Body of pancreas (tissue), 4 donors: ENCODE measurements at regions not wholly inside any gene's neighbourhood (a gene's known extent, or its start where the extent isn't known, plus 50 kb on each side); places are given as distances from the start of the nearest gene placed in this dataset.

Experiments
- ATAC-seq: fragments of 150-250 bp; one replicate; pipeline ENCODE4 v1.9.1; 2016
- DNase-seq, 4 donors: peaks; one replicate each; pipeline ENCODE4 v3.0.0-alpha.2; 2019
- H3K27ac ChIP-seq, 4 donors: fragments of 200-600 bp; sonication (generic); 1 replicate in 3 of 4; 2 replicates in 1 of 4; pipeline versions ENCODE4 v1.5.1 to v1.6.1; 2016 to 2019; ENCODE audit warnings: mild to moderate bottlenecking in 1 of 4, mixed read lengths in 1 of 4, moderate library complexity in 1 of 4
- H3K27me3 ChIP-seq, 2 donors: fragments of 200-600 bp; sonication (generic); one replicate each; pipeline ENCODE4 v1.6.0; 2016; ENCODE audit warnings: mild to moderate bottlenecking in 1 of 2
- H3K36me3 ChIP-seq, 2 donors: fragments of 200-600 bp; sonication (generic); replicated peaks in 1 of 2; 2 replicates each; pipeline ENCODE4 v1.5.1; 2016; ENCODE audit warnings: low read depth in 2 of 2; ENCODE audit not compliant: insufficient read depth in 1 of 2
- H3K4me1 ChIP-seq: fragments of 200-600 bp; sonication (generic); one replicate; pipeline ENCODE4 v1.6.0; 2016
- H3K4me3 ChIP-seq, 2 donors: fragments of 200-600 bp; sonication (generic); 1 replicate in 1 of 2; 2 replicates in 1 of 2; pipeline ENCODE4 v1.5.1; 2016 to 2019
- H3K9me3 ChIP-seq, 3 donors: fragments of 200-600 bp; sonication (generic); 1 replicate in 2 of 3; 2 replicates in 1 of 3; pipeline ENCODE4 v1.5.1; 2016
- POLR2A ChIP-seq, 3 donors: fragments of 450-650 bp; IDR thresholded peaks; one replicate each; pipeline ENCODE4 v1.6.1; 2016; ENCODE audit warnings: antibody characterized with exemption in 3 of 3, mild to moderate bottlenecking in 2 of 3
- WGBS, 2 donors: methylation state at CpG; one replicate each; pipeline ENCODE4 v1.1.5; 2017; 5-methylcytosine and 5-hydroxymethylcytosine counted together
- intact Hi-C: fragments of 100-400 bp; cut with DNase I; formaldehyde crosslinking; loops from one replicate; pipeline ENCODE4 v1.15.1; 2023
- TF ChIP-seq, protein P1 (sequence below), 7 experiments: fragments of 450-650 bp in 4 of 7; fragments of 200-600 bp in 3 of 7; sonication (generic) in 3 of 7; IDR thresholded peaks; one replicate each; pipeline ENCODE4 v1.5.1; 2016 to 2019; ENCODE audit warnings: antibody characterized with exemption in 7 of 7

DNA sequence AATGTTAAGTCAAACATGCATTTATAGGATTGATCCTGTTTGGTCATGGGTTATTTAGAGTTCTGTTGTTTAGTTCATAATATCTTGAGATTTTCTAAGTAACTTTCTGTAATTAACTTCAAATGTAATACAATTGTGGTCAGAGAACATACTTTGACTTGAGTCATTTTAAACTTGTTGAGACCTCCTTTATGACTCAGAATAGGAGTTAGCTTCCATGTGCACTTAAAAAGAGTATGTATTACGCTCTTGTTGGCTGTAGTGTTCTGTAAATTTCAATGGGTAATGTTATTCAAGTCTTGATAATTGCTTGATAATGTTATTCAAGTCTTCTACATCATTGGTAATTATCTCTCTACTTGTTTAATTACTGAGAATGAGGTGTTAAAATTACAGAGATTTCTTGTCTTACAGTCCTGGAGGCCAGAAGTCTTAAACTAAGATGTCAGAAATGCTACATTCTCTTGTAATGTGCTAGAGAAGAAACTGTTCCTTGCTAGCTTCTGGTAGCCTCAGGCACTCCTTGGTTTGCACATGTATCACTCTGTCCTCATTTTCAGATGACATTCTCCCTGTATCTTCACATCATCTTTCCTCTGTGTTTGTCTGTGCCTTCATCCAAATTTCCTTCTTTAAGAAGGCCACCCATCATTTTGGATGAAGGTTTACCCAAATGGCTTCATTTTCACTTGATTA is 197.3 kb downstream of the TMTC3 start:
- no peaks in the 10 kb centered on the region for H3K36me3 ChIP-seq
- H3K9me3 ChIP-seq, result no peaks in the 10 kb centered on the region
- no peak overlapping the region for H3K27ac ChIP-seq
- H3K27me3 ChIP-seq, result no peaks in the 10 kb centered on the region
- ATAC-seq, result no peak
- TF ChIP-seq, protein P1, sequence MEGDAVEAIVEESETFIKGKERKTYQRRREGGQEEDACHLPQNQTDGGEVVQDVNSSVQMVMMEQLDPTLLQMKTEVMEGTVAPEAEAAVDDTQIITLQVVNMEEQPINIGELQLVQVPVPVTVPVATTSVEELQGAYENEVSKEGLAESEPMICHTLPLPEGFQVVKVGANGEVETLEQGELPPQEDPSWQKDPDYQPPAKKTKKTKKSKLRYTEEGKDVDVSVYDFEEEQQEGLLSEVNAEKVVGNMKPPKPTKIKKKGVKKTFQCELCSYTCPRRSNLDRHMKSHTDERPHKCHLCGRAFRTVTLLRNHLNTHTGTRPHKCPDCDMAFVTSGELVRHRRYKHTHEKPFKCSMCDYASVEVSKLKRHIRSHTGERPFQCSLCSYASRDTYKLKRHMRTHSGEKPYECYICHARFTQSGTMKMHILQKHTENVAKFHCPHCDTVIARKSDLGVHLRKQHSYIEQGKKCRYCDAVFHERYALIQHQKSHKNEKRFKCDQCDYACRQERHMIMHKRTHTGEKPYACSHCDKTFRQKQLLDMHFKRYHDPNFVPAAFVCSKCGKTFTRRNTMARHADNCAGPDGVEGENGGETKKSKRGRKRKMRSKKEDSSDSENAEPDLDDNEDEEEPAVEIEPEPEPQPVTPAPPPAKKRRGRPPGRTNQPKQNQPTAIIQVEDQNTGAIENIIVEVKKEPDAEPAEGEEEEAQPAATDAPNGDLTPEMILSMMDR (IDR thresholded peaks at IDR 0.05), result no peak
- no peak for TF ChIP-seq POLR2A (IDR thresholded peaks at IDR 0.05)
- H3K4me3 ChIP-seq, result no peak overlapping the region
- 90 to 92% methylated on average over 1 of the region's 1 CpG for WGBS, 2 donors
- DNase-seq, result no peak
- H3K4me1 ChIP-seq, result peaks cover 2% of the 10 kb centered on the region
- intact Hi-C loops, result no loop called here

DNA sequence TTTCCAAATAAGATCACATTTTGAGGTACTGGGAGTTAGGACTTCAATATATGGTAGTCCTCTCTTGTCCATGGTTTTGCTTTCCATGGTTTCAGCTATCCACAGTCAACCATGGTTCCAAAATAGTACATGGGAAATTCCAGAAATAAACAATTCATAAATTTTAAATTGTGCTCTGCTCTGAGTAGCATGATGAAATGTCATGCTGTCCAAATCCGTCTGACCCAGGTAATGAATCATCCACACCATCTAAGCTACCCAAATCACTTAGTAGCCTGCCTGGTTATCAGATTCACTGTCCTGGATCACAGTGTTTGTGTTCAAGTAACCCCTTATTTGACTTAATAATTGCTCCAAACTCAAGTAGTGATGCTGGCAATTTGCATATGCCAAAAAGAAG is 197.9 kb downstream of the TMTC3 start:
- no peak overlapping the region for H3K27ac ChIP-seq
- H3K9me3 ChIP-seq, result no peaks in the 10 kb centered on the region
- DNase-seq, result no peak
- WGBS, 2 donors, result 71 to 79% methylated on average over 1 of the region's 1 CpG
- H3K27me3 ChIP-seq, result no peaks in the 10 kb centered on the region
- H3K4me3 ChIP-seq, result no peak overlapping the region
- ATAC-seq, result no peak
- no peaks in the 10 kb centered on the region for H3K4me1 ChIP-seq
- TF ChIP-seq, protein P1 (IDR thresholded peaks at IDR 0.05), result no peak
- TF ChIP-seq POLR2A (IDR thresholded peaks at IDR 0.05), result no peak
- H3K36me3 ChIP-seq, result no peaks in the 10 kb centered on the region
- intact Hi-C loops, result no loop called here

DNA sequence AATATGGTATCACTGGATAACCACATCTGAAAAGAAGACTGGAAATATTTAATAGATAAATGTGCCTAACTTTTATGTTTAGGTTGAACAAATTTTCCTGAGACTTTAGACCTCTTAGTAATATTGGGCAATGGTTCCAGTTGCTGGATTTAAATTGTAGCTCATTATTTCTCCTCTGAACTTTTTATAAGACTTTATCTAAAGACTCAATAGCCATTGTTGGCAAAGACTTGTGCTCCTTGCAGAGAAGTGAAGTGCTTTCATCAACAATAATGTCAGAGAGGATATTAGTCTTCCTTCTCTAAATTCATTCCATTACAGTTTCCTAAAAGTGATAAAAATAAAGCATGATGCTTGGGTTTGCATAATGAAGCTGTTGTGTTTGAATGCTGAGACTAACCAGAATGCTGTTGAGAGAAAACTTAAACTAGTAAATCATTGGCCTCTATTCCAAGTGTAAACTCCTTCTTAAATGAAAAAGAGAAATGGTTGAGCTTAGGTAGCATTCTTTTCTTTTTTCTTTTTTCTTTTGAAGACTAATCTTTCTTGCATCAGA is 200.2 kb downstream of the TMTC3 start:
- TF ChIP-seq POLR2A (IDR thresholded peaks at IDR 0.05), result no peak
- TF ChIP-seq, protein P1 (IDR thresholded peaks at IDR 0.05), result no peak
- Histone ChIP-seq H3K27me3 (no peaks in the 10 kb centered on the region), H3K27ac (no peak overlapping the region), H3K9me3 (no peaks in the 10 kb centered on the region), H3K36me3 (no peaks in the 10 kb centered on the region), H3K4me1 (no peaks in the 10 kb centered on the region), H3K4me3 (no peak overlapping the region)
- DNase-seq (no peak), ATAC-seq (no peak)
- intact Hi-C loops, result no loop called here

DNA sequence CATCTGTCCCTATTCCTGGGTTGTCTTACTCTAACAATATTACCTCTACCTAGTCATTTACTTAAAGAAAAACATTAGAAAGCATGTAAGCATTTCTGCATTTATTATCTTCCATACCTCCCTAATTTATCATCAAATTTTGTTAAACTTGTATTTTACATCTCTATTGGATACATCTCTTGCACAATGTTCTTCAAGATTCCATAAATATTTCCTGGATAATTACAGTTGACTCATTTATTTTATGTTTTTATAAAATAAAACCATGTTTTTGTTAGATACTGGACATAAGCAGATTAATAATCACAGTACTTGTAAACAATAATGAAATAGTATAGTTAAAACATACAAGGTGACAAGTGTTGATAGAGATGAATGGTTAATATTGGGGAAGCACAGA is 209.0 kb downstream of the TMTC3 start:
- H3K27ac ChIP-seq, result no peak overlapping the region
- no peak overlapping the region for H3K4me3 ChIP-seq
- TF ChIP-seq, protein P1 (IDR thresholded peaks at IDR 0.05), result no peak
- no peak for TF ChIP-seq POLR2A (IDR thresholded peaks at IDR 0.05)
- no peaks in the 10 kb centered on the region for H3K9me3 ChIP-seq
- intact Hi-C loops, result no loop called here
- no peaks in the 10 kb centered on the region for H3K4me1 ChIP-seq
- no peaks in the 10 kb centered on the region for H3K27me3 ChIP-seq
- DNase-seq (no peak), ATAC-seq (no peak)
- no peaks in the 10 kb centered on the region for H3K36me3 ChIP-seq

DNA sequence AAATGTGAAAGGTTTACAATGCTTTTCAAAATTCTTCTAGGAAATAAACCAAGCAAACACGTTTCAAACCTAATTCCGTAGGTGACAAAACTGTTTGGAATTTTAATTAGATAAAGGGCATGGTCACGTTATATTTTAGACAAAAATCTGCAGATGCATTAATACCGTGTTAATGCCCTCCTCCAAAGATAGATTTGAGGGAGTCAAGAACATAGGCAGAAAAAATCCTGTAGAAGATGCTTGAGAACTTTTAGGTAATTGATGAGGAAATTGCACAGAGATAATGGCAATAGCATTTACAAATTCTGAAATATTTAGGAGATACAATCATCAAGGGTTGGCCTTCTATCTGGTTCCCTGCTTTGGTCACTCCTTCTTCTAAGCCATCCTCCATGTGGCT is 212.6 kb downstream of the TMTC3 start:
- ATAC-seq, result no peak
- DNase-seq, result no peak
- intact Hi-C loops, result no loop called here
- Histone ChIP-seq H3K4me1 (no peaks in the 10 kb centered on the region), H3K4me3 (no peak overlapping the region), H3K27me3 (no peaks in the 10 kb centered on the region), H3K36me3 (no peaks in the 10 kb centered on the region), H3K9me3 (no peaks in the 10 kb centered on the region), H3K27ac (no peak overlapping the region)
- WGBS, 2 donors, result 68 to 70% methylated on average over 4 of the region's 4 CpGs
- no peak for TF ChIP-seq POLR2A (IDR thresholded peaks at IDR 0.05)
- TF ChIP-seq, protein P1 (IDR thresholded peaks at IDR 0.05), result no peak
